ENCODE measurements at regions not wholly inside any gene's neighbourhood (a gene's known extent, or its start where the extent isn't known, plus 50 kb on each side); places are given as distances from the start of the nearest gene placed in this dataset.
"Not testable (repeated sequence)": the region's sequence is repeated elsewhere in the genome, so short reads cannot be mapped to it uniquely, and the experiment has no call there.

DNA sequence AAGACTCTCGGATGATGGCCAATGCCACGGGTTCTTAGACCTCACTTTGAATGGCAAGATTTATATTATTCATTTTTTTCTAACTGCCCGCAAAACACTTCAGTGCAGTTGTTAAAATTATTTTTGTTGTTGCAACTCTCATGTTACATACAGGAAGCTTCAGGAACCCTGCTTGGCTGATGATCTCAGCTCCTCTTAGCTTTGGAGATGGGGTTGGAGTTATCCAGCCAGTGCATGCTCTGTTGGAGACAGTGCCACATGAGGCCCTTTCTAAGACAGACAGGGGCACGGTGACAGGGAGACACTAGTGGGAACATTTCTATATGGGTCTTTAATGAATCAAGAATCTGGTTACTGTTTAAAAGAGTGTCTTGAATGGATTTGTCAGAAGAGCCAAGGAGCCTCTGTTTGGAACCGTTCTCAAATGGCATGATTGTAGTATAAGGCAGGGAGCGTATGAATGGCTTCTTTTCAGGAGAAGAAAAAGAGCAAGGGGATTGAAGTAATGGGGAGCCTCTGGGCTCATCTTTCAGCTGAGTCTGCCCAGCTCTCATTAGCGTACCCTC lies 61.9 kb upstream of the ENPP6 start:
- Histone ChIP-seq H3K27me3 (ENCODE audit: insufficient read depth, low read length) (no peaks in the 10 kb centered on the region), H3K4me3 (ENCODE audit: low read length) (no peak overlapping the region), H3K9me3 (ENCODE audit: low read depth, low read length) (no peaks in the 10 kb centered on the region), H3K4me1 (ENCODE audit: insufficient read depth, low read length) (peaks cover 42% of the 10 kb centered on the region)

GRCh38 chr4:184277769-184278168 lies 60.1 kb upstream of the ENPP6 start:
- H3K4me3 ChIP-seq (ENCODE audit: low read length); H3K9me3 ChIP-seq (ENCODE audit: low read depth, low read length); H3K27me3 ChIP-seq (ENCODE audit: insufficient read depth, low read length): not testable (repeated sequence)
- H3K4me1 ChIP-seq (ENCODE audit: insufficient read depth, low read length) = peaks cover 30% of the 10 kb centered on the region

DNA sequence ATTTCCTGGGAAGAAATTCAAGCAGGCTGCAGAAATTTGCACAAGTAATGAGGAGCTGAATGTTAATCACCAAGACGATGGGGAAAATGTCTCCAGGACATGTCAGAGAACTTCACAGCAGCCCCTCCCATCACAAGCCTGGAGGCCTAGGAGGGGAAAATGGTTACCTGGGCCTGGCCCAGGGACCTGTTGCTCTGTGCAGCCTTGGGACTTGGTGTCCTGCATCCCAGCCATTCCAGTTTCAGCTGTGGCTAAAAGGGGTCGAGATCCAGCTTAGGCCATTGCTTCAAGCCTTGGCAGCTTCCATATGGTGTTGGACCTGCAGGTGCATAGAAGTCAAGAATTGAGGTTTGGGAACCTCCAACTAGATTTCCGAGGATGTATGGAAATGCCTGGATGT lies 59.3 kb upstream of the ENPP6 start:
- not testable (repeated sequence) for H3K9me3 ChIP-seq (ENCODE audit: low read depth, low read length); H3K4me3 ChIP-seq (ENCODE audit: low read length); H3K27me3 ChIP-seq (ENCODE audit: insufficient read depth, low read length)
- H3K4me1 ChIP-seq (ENCODE audit: insufficient read depth, low read length) = peaks cover 23% of the 10 kb centered on the region

GRCh38 chr4:184276346-184276745 lies 58.7 kb upstream of the ENPP6 start:
- H3K9me3 ChIP-seq (ENCODE audit: low read depth, low read length); H3K27me3 ChIP-seq (ENCODE audit: insufficient read depth, low read length): not testable (repeated sequence)
- peaks cover 16% of the 10 kb centered on the region for H3K4me1 ChIP-seq (ENCODE audit: insufficient read depth, low read length)

GRCh38 chr4:184275766-184276165 lies 58.1 kb upstream of the ENPP6 start:
- Histone ChIP-seq H3K9me3 (ENCODE audit: low read depth, low read length) (no peaks in the 10 kb centered on the region), H3K4me3 (ENCODE audit: low read length) (no peak overlapping the region), H3K4me1 (ENCODE audit: insufficient read depth, low read length) (peaks cover 10% of the 10 kb centered on the region), H3K27me3 (ENCODE audit: insufficient read depth, low read length) (no peaks in the 10 kb centered on the region)

More at GRCh38 chr4:184276346-184276745, 58.7 kb upstream of the ENPP6 start:
- not testable (repeated sequence) for H3K4me3 ChIP-seq (ENCODE audit: low read length)

GRCh38 chr4:184274286-184274951 lies 56.7 kb upstream of the ENPP6 start:
- no peaks in the 10 kb centered on the region for H3K9me3 ChIP-seq (ENCODE audit: low read depth, low read length)
- H3K27me3 ChIP-seq (ENCODE audit: insufficient read depth, low read length) = no peaks in the 10 kb centered on the region
- H3K4me3 ChIP-seq (ENCODE audit: low read length) = no peak overlapping the region
- no peaks in the 10 kb centered on the region for H3K4me1 ChIP-seq (ENCODE audit: insufficient read depth, low read length)

DNA sequence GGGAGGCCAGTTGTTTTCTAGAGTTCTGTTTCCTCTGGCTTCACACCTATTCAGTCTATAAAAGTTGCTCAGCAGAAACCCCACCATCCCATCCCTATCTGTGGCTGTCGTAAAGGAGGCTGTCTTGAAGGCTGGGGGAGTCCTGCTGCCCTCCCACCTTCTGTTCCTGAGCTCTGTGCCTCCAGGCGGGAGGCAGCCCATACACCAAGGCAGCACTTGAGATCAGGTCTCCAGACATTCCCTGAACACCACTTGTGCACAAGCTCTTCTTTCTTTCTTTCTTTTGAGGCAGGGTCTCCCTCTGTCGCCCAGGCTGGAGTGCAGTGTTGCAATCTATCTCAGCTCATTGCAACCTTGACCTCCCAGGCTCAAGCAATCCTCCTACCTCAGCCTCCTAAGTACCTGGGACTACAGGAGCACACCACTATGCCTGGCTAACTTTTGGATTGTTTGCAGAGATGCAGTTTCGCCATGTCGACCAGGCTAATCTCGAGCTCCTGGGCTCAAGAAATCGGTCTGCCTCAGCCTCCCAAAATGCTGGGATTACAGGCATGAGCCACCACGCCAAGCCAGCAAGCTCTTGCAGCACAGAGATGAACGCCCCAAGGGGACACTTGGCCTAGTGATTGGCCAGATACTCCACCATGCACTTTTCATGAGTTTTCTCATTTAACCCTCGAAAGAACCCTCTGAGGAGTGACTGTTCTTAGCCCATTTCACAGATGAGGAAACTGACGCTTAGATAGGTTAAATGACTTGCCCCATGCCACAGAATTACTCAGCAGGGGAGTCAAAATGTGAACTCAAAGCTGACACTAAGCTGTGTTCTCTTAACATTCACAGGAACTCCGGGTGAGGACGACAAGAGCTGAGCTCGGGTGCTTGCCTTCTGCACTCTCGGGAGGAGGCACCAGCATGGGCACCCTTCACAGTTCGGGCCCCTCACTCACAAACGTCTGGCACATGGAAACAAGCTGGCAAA lies 55.8 kb upstream of the ENPP6 start:
- Histone ChIP-seq H3K9me3 (ENCODE audit: low read depth, low read length) (no peaks in the 10 kb centered on the region), H3K27me3 (ENCODE audit: insufficient read depth, low read length) (no peaks in the 10 kb centered on the region), H3K4me1 (ENCODE audit: insufficient read depth, low read length) (peaks cover 5% of the 10 kb centered on the region)

DNA sequence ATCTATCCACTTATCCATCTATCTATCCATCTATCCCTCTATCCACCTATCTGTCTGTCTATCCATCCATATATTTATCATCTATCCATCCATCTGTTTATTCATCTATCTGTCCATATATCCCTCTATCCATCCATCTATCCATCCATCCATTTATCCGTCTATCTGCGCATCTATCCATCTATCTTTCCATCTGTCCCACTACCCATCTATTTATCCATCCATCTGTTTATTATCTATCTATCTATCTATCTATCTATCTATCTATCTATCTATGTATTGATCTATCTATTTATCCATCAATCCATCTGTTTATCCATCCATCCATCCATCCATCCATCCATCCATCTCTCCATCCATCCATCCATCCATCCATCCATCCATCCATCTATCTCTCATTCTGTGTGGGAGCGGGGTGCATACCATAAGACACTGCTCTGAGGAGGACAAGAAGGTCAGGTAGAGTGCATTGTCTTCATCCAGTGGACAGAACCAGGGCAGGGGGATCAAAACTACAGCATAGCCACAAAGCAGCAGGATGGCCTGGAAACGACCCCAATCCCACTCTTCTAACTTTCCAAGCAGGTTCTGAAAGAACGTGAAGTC lies 53.2 kb upstream of the ENPP6 start:
- Histone ChIP-seq H3K9me3 (ENCODE audit: low read depth, low read length) (no peaks in the 10 kb centered on the region), H3K27me3 (ENCODE audit: insufficient read depth, low read length) (no peaks in the 10 kb centered on the region), H3K4me1 (ENCODE audit: insufficient read depth, low read length) (peaks cover 23% of the 10 kb centered on the region), H3K4me3 (ENCODE audit: low read length) (no peak overlapping the region)

More for the DNA sequence above, 55.8 kb upstream of the ENPP6 start:
- no peak overlapping the region for H3K4me3 ChIP-seq (ENCODE audit: low read length)

GRCh38 chr4:184269879-184270430 lies 52.3 kb upstream of the ENPP6 start:
- no peaks in the 10 kb centered on the region for H3K9me3 ChIP-seq (ENCODE audit: low read depth, low read length)
- no peaks in the 10 kb centered on the region for H3K27me3 ChIP-seq (ENCODE audit: insufficient read depth, low read length)
- no peak overlapping the region for H3K4me3 ChIP-seq (ENCODE audit: low read length)
- H3K4me1 ChIP-seq (ENCODE audit: insufficient read depth, low read length) = peaks cover 30% of the 10 kb centered on the region

GRCh38 chr4:184268584-184269160 lies 51.0 kb upstream of the ENPP6 start:
- Histone ChIP-seq H3K4me3 (ENCODE audit: low read length) (peak overlapping the region; percentile 26), H3K27me3 (ENCODE audit: insufficient read depth, low read length) (no peaks in the 10 kb centered on the region), H3K9me3 (ENCODE audit: low read depth, low read length) (no peaks in the 10 kb centered on the region), H3K4me1 (ENCODE audit: insufficient read depth, low read length) (peaks cover 37% of the 10 kb centered on the region)

- peak overlapping the region; percentile 26 for H3K4me3 ChIP-seq (ENCODE audit: low read length)
- H3K27me3 ChIP-seq (ENCODE audit: insufficient read depth, low read length) = no peaks in the 10 kb centered on the region
- no peaks in the 10 kb centered on the region for H3K9me3 ChIP-seq (ENCODE audit: low read depth, low read length)
- peaks cover 38% of the 10 kb centered on the region for H3K4me1 ChIP-seq (ENCODE audit: insufficient read depth, low read length)
Observed at GRCh38 chr4:184267673-184268583, 50.3 kb upstream of the ENPP6 start.
